Thyroid gland (tissue), 4 donors: ENCODE measurements at regions not wholly inside any gene's neighbourhood (a gene's known extent, or its start where the extent isn't known, plus 50 kb on each side); places are given as distances from the start of the nearest gene placed in this dataset.

Source experiments
- DNase-seq, 2 donors: peaks; one replicate each; pipeline ENCODE4 v3.0.0-alpha.2; 2019
- H3K27ac ChIP-seq, 3 donors: fragments of 200-600 bp; sonication (generic); 1 replicate in 2 of 3; 2 replicates in 1 of 3; pipeline ENCODE4 v1.5.1; 2016 to 2019; ENCODE audit warnings: mild to moderate bottlenecking in 1 of 3, moderate library complexity in 1 of 3
- H3K27me3 ChIP-seq: fragments of 200-600 bp; sonication (generic); one replicate; pipeline ENCODE4 v1.5.1; 2019
- H3K36me3 ChIP-seq, 2 donors: fragments of 200-600 bp; sonication (generic); one replicate each; pipeline ENCODE4 v1.5.1; 2016 to 2019
- H3K4me1 ChIP-seq, 2 donors: fragments of 200-600 bp; sonication (generic); one replicate each; pipeline ENCODE4 v1.5.1; 2017 to 2019
- H3K4me3 ChIP-seq, 3 donors: fragments of 200-600 bp; sonication (generic); replicated peaks in 1 of 3; 1 replicate in 2 of 3; 2 replicates in 1 of 3; pipeline ENCODE4 v1.5.1; 2016; ENCODE audit warnings: mild to moderate bottlenecking in 1 of 3
- H3K9me3 ChIP-seq: fragments of 200-600 bp; sonication (generic); one replicate; pipeline ENCODE4 v1.5.1; 2017
- CTCF ChIP-seq, 6 experiments: fragments of 200-600 bp in 3 of 6; fragments of 450-650 bp in 3 of 6; sonication (generic) in 3 of 6; IDR thresholded peaks; one replicate each; pipeline ENCODE4 v1.5.1; 2016 to 2019; ENCODE audit warnings: antibody characterized with exemption in 6 of 6, mild to moderate bottlenecking in 2 of 6, inconsistent platforms in 1 of 6, moderate library complexity in 1 of 6
- POLR2A ChIP-seq, 2 donors: fragments of 450-650 bp; IDR thresholded peaks; one replicate each; pipeline ENCODE4 v1.6.1; 2017; ENCODE audit warnings: antibody characterized with exemption in 2 of 2, mild to moderate bottlenecking in 2 of 2, moderate library complexity in 1 of 2
- WGBS, 2 donors: methylation state at CpG; one replicate each; pipeline ENCODE4 v1.1.5; 2017; 5-methylcytosine and 5-hydroxymethylcytosine counted together
- intact Hi-C: fragments of 100-400 bp; cut with DNase I; formaldehyde crosslinking; loops from one replicate; pipeline ENCODE4 v1.15.1; 2023

GRCh38 chr1:86285796-86286195, 110.3 kb downstream of the ODF2L start:
- Histone ChIP-seq H3K9me3 (no peaks in the 10 kb centered on the region), H3K4me3 (no peak overlapping the region), H3K27ac (no peak overlapping the region), H3K27me3 (no peaks in the 10 kb centered on the region), H3K4me1 (no peaks in the 10 kb centered on the region), H3K36me3 (no peaks in the 10 kb centered on the region)
- WGBS, 2 donors, result 86 to 90% methylated on average over 4 of the region's 4 CpGs
- TF ChIP-seq CTCF (IDR thresholded peaks at IDR 0.05), result no peak
- TF ChIP-seq POLR2A (IDR thresholded peaks at IDR 0.05), result no peak
- DNase-seq, result no peak
- intact Hi-C loops, result no loop called here

- Histone ChIP-seq H3K27me3 (no peaks in the 10 kb centered on the region), H3K4me3 (no peak overlapping the region), H3K4me1 (peaks cover 3% of the 10 kb centered on the region in 2 donors), H3K27ac (no peak overlapping the region), H3K9me3 (no peaks in the 10 kb centered on the region), H3K36me3 (no peaks in the 10 kb centered on the region)
- intact Hi-C loops, result no loop called here
- DNase-seq, result no peak
- TF ChIP-seq POLR2A (IDR thresholded peaks at IDR 0.05) (no peak), CTCF (IDR thresholded peaks at IDR 0.05) (no peak)
These were observed 113.5 kb downstream of the ODF2L start for GRCh38 chr1:86282611-86283010.

GRCh38 chr1:86277936-86278335, 118.2 kb downstream of the ODF2L start:
- H3K36me3 ChIP-seq, result no peaks in the 10 kb centered on the region

GRCh38 chr1:86273066-86273465, 116.5 kb upstream of the COL24A1 start:
- Histone ChIP-seq H3K36me3 (no peaks in the 10 kb centered on the region), H3K27ac (no peak overlapping the region), H3K9me3 (no peaks in the 10 kb centered on the region), H3K4me3 (no peak overlapping the region), H3K27me3 (no peaks in the 10 kb centered on the region), H3K4me1 (peaks cover 8 to 9% of the 10 kb centered on the region in 2 donors)
- DNase-seq, result no peak
- intact Hi-C loops, result no loop called here
- TF ChIP-seq POLR2A (IDR thresholded peaks at IDR 0.05) (no peak), CTCF (IDR thresholded peaks at IDR 0.05) (no peak)

More at GRCh38 chr1:86277936-86278335, 118.2 kb downstream of the ODF2L start:
- Histone ChIP-seq H3K27me3 (no peaks in the 10 kb centered on the region), H3K9me3 (no peaks in the 10 kb centered on the region), H3K4me1 (peaks cover 8 to 9% of the 10 kb centered on the region in 2 donors), H3K27ac (peak overlapping the region; percentile 44 to 68 (median 54)), H3K4me3 (no peak overlapping the region)
- TF ChIP-seq CTCF (IDR thresholded peaks at IDR 0.05) (no peak), POLR2A (IDR thresholded peaks at IDR 0.05) (no peak)
- DNase-seq, result peak; percentile 91
- intact Hi-C loops, result no loop called here
- WGBS, 2 donors, result 22 to 47% methylated on average over 1 to 3 of the region's 4 CpGs

- TF ChIP-seq CTCF (IDR thresholded peaks at IDR 0.05), result no peak
- TF ChIP-seq POLR2A (IDR thresholded peaks at IDR 0.05), result no peak
- intact Hi-C loops, result no loop called here
- WGBS, 2 donors, result 86 to 93% methylated on average over 3 of the region's 3 CpGs
These were observed 115.5 kb upstream of the COL24A1 start for GRCh38 chr1:86272083-86272482.

More at GRCh38 chr1:86272083-86272482, 115.5 kb upstream of the COL24A1 start:
- Histone ChIP-seq H3K27ac (no peak overlapping the region), H3K9me3 (no peaks in the 10 kb centered on the region), H3K27me3 (no peaks in the 10 kb centered on the region), H3K4me1 (peaks cover under 1 to 1% of the 10 kb centered on the region in 2 donors), H3K4me3 (no peak overlapping the region), H3K36me3 (no peaks in the 10 kb centered on the region)
- DNase-seq, result no peak
